Omental fat pad (tissue), 3 donors: ENCODE measurements at regions not wholly inside any gene's neighbourhood (a gene's known extent, or its start where the extent isn't known, plus 50 kb on each side); places are given as distances from the start of the nearest gene placed in this dataset.

ENCODE experiments used
- ATAC-seq: fragments of 150-250 bp; one replicate; pipeline ENCODE4 v1.9.1; 2016; ENCODE audit warnings: mild to moderate bottlenecking, moderate library complexity; ENCODE audit not compliant: low FRiP score
- DNase-seq: peaks from one replicate; pipeline ENCODE4 v3.0.0-alpha.2; 2019; ENCODE audit warnings: low spot score
- CTCF ChIP-seq, 3 donors: fragments of 450-650 bp; IDR thresholded peaks; one replicate each; pipeline ENCODE4 v1.5.1; 2016 to 2017; ENCODE audit warnings: antibody characterized with exemption in 3 of 3, mild to moderate bottlenecking in 3 of 3, moderate library complexity in 2 of 3

- no peak for DNase-seq
- no peak for TF ChIP-seq CTCF (IDR thresholded peaks at IDR 0.05)
- ATAC-seq = no peak
Observed at GRCh38 chr18:46346213-46346612, 242.0 kb downstream of the HAUS1 start.

- no peak for TF ChIP-seq CTCF (IDR thresholded peaks at IDR 0.05)
- ATAC-seq (no peak), DNase-seq (no peak)
Observed at GRCh38 chr18:46346896-46347630, 242.9 kb downstream of the HAUS1 start.

GRCh38 chr18:46350598-46351159 is 246.5 kb downstream of the HAUS1 start:
- DNase-seq = no peak
- ATAC-seq = no peak
- no peak for TF ChIP-seq CTCF (IDR thresholded peaks at IDR 0.05)

GRCh38 chr18:46352520-46353250 is 248.5 kb downstream of the HAUS1 start:
- DNase-seq (no peak), ATAC-seq (no peak)
- no peak for TF ChIP-seq CTCF (IDR thresholded peaks at IDR 0.05)

- no peak for DNase-seq
- no peak for TF ChIP-seq CTCF (IDR thresholded peaks at IDR 0.05)
- ATAC-seq = no peak
Observed at GRCh38 chr18:46353460-46353859, 249.3 kb downstream of the HAUS1 start.

GRCh38 chr18:46356278-46357033 is 252.3 kb downstream of the HAUS1 start:
- no peak for TF ChIP-seq CTCF (IDR thresholded peaks at IDR 0.05)
- no peak for DNase-seq
- no peak for ATAC-seq
